ENCODE measurements at regions not wholly inside any gene's neighbourhood (a gene's known extent, or its start where the extent isn't known, plus 50 kb on each side); places are given as distances from the start of the nearest gene placed in this dataset.

DNA sequence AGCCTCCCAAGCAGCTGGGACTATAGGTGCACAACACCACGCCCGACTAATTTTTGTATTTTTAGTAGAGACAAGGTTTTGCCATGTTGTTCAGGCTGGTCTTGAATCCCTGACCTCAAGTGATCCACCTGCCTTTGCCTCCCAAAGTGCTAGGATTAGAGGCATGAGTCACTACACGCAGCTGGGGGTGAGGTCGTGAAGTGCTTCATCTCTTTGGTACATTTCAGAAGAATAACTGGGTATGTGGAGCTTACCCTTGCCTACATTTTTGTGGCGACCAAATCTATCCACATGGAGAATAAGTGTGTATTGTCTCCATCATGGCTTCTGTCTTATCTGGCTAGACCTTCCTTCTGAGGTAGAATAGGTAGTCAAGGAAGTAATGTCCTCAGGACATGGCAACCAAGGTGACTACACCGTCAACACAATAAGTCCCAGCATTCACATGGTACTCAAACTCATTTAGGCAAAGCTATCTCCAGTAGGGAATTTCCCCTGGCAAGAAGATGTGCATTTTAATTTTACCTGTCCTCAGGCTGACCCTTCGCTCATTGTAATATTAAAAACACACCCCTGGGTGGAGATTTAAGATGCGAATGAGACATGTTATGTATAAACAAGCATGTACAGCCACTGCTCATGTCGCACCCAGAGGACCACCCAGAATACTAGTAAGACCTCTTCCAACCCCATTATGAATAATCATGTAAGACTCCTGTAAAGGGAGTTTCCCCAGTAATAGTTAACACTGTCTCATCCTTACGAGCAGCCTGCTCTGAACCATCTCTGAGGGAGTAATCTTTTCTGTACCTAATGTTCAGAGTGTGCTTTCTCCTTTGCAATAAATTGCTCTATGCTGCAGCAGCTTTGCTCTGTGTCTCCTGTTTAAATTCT lies 1173.2 kb downstream of the TAF11L14 start:
- TF ChIP-seq CTCF (IDR thresholded peaks at IDR 0.05; ENCODE audit: low read depth, low read length, poor library complexity, severe bottlenecking) = no peak
- no peak for TF ChIP-seq EZH2phosphoT487 (IDR thresholded peaks at IDR 0.05; ENCODE audit: borderline replicate concordance, low read length)
